ENCODE measurements at regions not wholly inside any gene's neighbourhood (a gene's known extent, or its start where the extent isn't known, plus 50 kb on each side); places are given as distances from the start of the nearest gene placed in this dataset.

- no peak for TF ChIP-seq POLR2A (IDR thresholded peaks at IDR 0.05)
- TF ChIP-seq CTCF (IDR thresholded peaks at IDR 0.05 in 4 of 5, conservative IDR thresholded peaks at IDR 0.05 in 1 of 5) = no peak
These were observed 501.6 kb upstream of the GCFC2 start for GRCh38 chr2:76211991-76212985.
